H1 (cell line): ENCODE measurements at regions not wholly inside any gene's neighbourhood (a gene's known extent, or its start where the extent isn't known, plus 50 kb on each side); places are given as distances from the start of the nearest gene placed in this dataset.

ENCODE experiments used
- CTCF ChIA-PET: fragments of 300-600 bp; sonication (Branson Sonifier 250); formaldehyde crosslinking; loops from one replicate; lab custom pipeline; 2021; ENCODE audit not compliant: partially characterized antibody; lab: Charles Lee
- POLR2A ChIA-PET: fragments of 300-600 bp; sonication (Branson Sonifier 250); formaldehyde crosslinking; loops from one replicate; lab custom pipeline; 2021; ENCODE audit warnings: inconsistent platforms; ENCODE audit not compliant: partially characterized antibody; lab: Charles Lee
- DNase-seq, 2 experiments: peaks; one replicate each; pipeline versions ENCODE4 v3.0.0 to v3.0.0-alpha.2; 2010 to 2022; ENCODE audit warnings: low spot score in 2 of 2, low read depth in 1 of 2, mixed read lengths in 1 of 2
- FAIRE-seq: peaks from 2 replicates; lab custom pipeline; 2011; peaks lifted over from hg19 to GRCh38; lab: Jason Lieb, UNC
- H2AFZ ChIP-seq: 2 replicates; pipeline ENCODE4 v1.8.1; 2012; ENCODE audit warnings: low read length, inconsistent platforms
- H2AK5ac ChIP-seq: 2 replicates; pipeline ENCODE4 v1.6.1; 2013; ENCODE audit warnings: low read depth, low read length
- H2BK120ac ChIP-seq: replicated peaks from 2 replicates; pipeline ENCODE3; 2013; ENCODE audit warnings: low read depth, low read length, inconsistent platforms
- H2BK12ac ChIP-seq: 2 replicates; pipeline ENCODE4 v1.6.1; 2013; ENCODE audit warnings: low read depth, low read length
- H2BK15ac ChIP-seq: 2 replicates; pipeline ENCODE4 v1.6.1; 2013; ENCODE audit warnings: low read length
- H2BK20ac ChIP-seq: 2 replicates; pipeline ENCODE4 v1.6.1; 2013; ENCODE audit warnings: low read length
- H2BK5ac ChIP-seq: 2 replicates; pipeline ENCODE4 v1.6.1; 2013; ENCODE audit warnings: low read depth, low read length
- H3K14ac ChIP-seq: 2 replicates; pipeline ENCODE4 v1.6.1; 2013; ENCODE audit warnings: inconsistent platforms; ENCODE audit not compliant: insufficient read length
- H3K18ac ChIP-seq: 2 replicates; pipeline ENCODE4 v1.6.1; 2013; ENCODE audit warnings: low read length; ENCODE audit errors: extremely low read depth
- H3K23ac ChIP-seq: 2 replicates; pipeline ENCODE4 v1.6.1; 2013; ENCODE audit warnings: inconsistent platforms; ENCODE audit not compliant: insufficient read length
- H3K23me2 ChIP-seq: 2 replicates; pipeline ENCODE4 v1.6.1; 2013; ENCODE audit warnings: low read depth, low read length
- H3K27ac ChIP-seq: 2 replicates; pipeline ENCODE4 v1.6.1; 2011; ENCODE audit warnings: low read depth, low read length, inconsistent platforms
- H3K27me3 ChIP-seq, 4 experiments: replicated peaks in 1 of 4; 1 replicate in 1 of 4; 2 replicates in 3 of 4; pipeline versions ENCODE4 v1.6.1 to v1.8.1; 2011 to 2013; ENCODE audit warnings: low read length in 3 of 4, mild to moderate bottlenecking in 3 of 4, inconsistent platforms in 2 of 4, mixed read lengths in 2 of 4, moderate library complexity in 1 of 4; ENCODE audit not compliant: control insufficient read depth in 3 of 4, insufficient read depth in 3 of 4; ENCODE audit errors: extremely low read depth in 1 of 4
- H3K36me3 ChIP-seq, 4 experiments: 2 replicates each; pipeline versions ENCODE4 v1.6.1 to v1.8.1; 2011 to 2013; ENCODE audit warnings: mild to moderate bottlenecking in 4 of 4, low read length in 3 of 4, moderate library complexity in 2 of 4, control low read depth in 1 of 4, inconsistent platforms in 1 of 4; ENCODE audit not compliant: insufficient read depth in 4 of 4, control insufficient read depth in 2 of 4
- H3K4ac ChIP-seq: replicated peaks from 2 replicates; pipeline ENCODE3; 2013; ENCODE audit warnings: low read length, low read depth, mixed read lengths, inconsistent platforms; ENCODE audit not compliant: insufficient read length
- H3K4me1 ChIP-seq, 4 experiments: replicated peaks in 1 of 4; 1 replicate in 1 of 4; 2 replicates in 3 of 4; pipeline versions ENCODE4 v1.6.1 to v1.8.1; 2011 to 2013; ENCODE audit warnings: low read length in 3 of 4, inconsistent platforms in 2 of 4, mixed read lengths in 1 of 4; ENCODE audit not compliant: insufficient read depth in 4 of 4, control insufficient read depth in 3 of 4
- H3K4me2 ChIP-seq, 2 experiments: 2 replicates each; pipeline versions ENCODE4 v1.6.1 to v1.8.1; 2011 to 2013; ENCODE audit warnings: low read depth in 2 of 2, low read length in 2 of 2, control low read depth in 1 of 2, inconsistent platforms in 1 of 2, mild to moderate bottlenecking in 1 of 2; ENCODE audit not compliant: insufficient read depth in 1 of 2
- H3K4me3 ChIP-seq, 4 experiments: fragments of 200-600, 300-600 bp in 1 of 4; sonication (generic), shearing (Covaris generic), sonication (Bioruptor Twin) in 1 of 4; 2 replicates each; pipeline versions ENCODE4 v1.5.1 to v1.8.1; 2011 to 2016; ENCODE audit warnings: low read length in 4 of 4, low read depth in 3 of 4, control low read depth in 2 of 4, inconsistent platforms in 2 of 4, mild to moderate bottlenecking in 2 of 4, mixed read lengths in 1 of 4, moderate library complexity in 1 of 4; ENCODE audit not compliant: insufficient read depth in 2 of 4; ENCODE audit errors: extremely low read depth in 1 of 4
- H3K56ac ChIP-seq: replicated peaks from 2 replicates; pipeline ENCODE3; 2013; ENCODE audit warnings: low read depth, mild to moderate bottlenecking, mixed read lengths, low read length, inconsistent platforms; ENCODE audit not compliant: insufficient read length
- H3K79me1 ChIP-seq: 2 replicates; pipeline ENCODE4 v1.6.1; 2013; ENCODE audit warnings: low read depth, low read length, control low read depth
- H3K79me2 ChIP-seq, 2 experiments: 2 replicates each; pipeline versions ENCODE4 v1.6.1 to v1.8.1; 2012 to 2013; ENCODE audit warnings: low read length in 2 of 2, mild to moderate bottlenecking in 2 of 2, inconsistent platforms in 1 of 2; ENCODE audit not compliant: insufficient read depth in 2 of 2, control insufficient read depth in 1 of 2
- H3K9ac ChIP-seq, 4 experiments: replicated peaks in 1 of 4; 1 replicate in 1 of 4; 2 replicates in 3 of 4; pipeline versions ENCODE4 v1.6.1 to v1.8.1; 2011 to 2013; ENCODE audit warnings: low read depth in 3 of 4, low read length in 3 of 4, control low read depth in 2 of 4, mild to moderate bottlenecking in 2 of 4, moderate library complexity in 2 of 4, inconsistent platforms in 1 of 4; ENCODE audit errors: extremely low read depth in 1 of 4
- H3K9me3 ChIP-seq, 2 experiments: 2 replicates each; pipeline versions ENCODE4 v1.6.1 to v1.8.1; 2012 to 2013; ENCODE audit warnings: mild to moderate bottlenecking in 2 of 2, moderate library complexity in 2 of 2, control low read depth in 1 of 2, inconsistent platforms in 1 of 2, low read depth in 1 of 2, low read length in 1 of 2, mixed read lengths in 1 of 2; ENCODE audit not compliant: insufficient read depth in 2 of 2
- H4K20me1 ChIP-seq, 2 experiments: replicated peaks in 1 of 2; 2 replicates each; pipeline versions ENCODE3 to v1.8.1; 2011 to 2013; ENCODE audit warnings: inconsistent platforms in 2 of 2, low read length in 2 of 2, mild to moderate bottlenecking in 1 of 2; ENCODE audit not compliant: insufficient read depth in 2 of 2, control insufficient read depth in 1 of 2
- H4K5ac ChIP-seq: 2 replicates; pipeline ENCODE4 v1.6.1; 2013; ENCODE audit warnings: low read length, low read depth, mixed read lengths, inconsistent platforms; ENCODE audit not compliant: insufficient read length
- H4K8ac ChIP-seq: 2 replicates; pipeline ENCODE4 v1.8.0; 2013; ENCODE audit warnings: mild to moderate bottlenecking, moderate library complexity, low read length, inconsistent platforms; ENCODE audit not compliant: insufficient read depth; ENCODE audit errors: extremely low read depth
- H4K91ac ChIP-seq: replicated peaks from 2 replicates; pipeline ENCODE3; 2013; ENCODE audit warnings: low read length, mixed read lengths, inconsistent platforms; ENCODE audit not compliant: insufficient read length
- CBX8 ChIP-seq: fragments of 300-800, 300-1000 bp; sonication (generic); IDR thresholded peaks from 2 replicates; pipeline ENCODE4 v1.7.1; 2016; ENCODE audit warnings: low read depth, low read length, borderline replicate concordance
- CTBP2 ChIP-seq: IDR thresholded peaks from 2 replicates; pipeline ENCODE4 v1.7.0; 2011; ENCODE audit warnings: borderline replicate concordance, mild to moderate bottlenecking, moderate library complexity, mixed read lengths, low read length; ENCODE audit not compliant: insufficient read depth, insufficient read length
- EZH2 ChIP-seq: fragments of 200-600 bp; sonication (generic); IDR thresholded peaks from 2 replicates; pipeline ENCODE4 v1.7.1; 2012; ENCODE audit warnings: low read depth, mild to moderate bottlenecking, moderate library complexity, low read length, inconsistent platforms; ENCODE audit not compliant: severe bottlenecking
- GABPA ChIP-seq: IDR thresholded peaks from 2 replicates; pipeline ENCODE4 v1.6.1; 2011; ENCODE audit warnings: mild to moderate bottlenecking, low read length, moderate library complexity, borderline replicate concordance; ENCODE audit not compliant: insufficient read depth
- HDAC6 ChIP-seq: IDR thresholded peaks from one replicate; pipeline ENCODE4 v1.7.1; 2012; ENCODE audit warnings: low read depth, mild to moderate bottlenecking, inconsistent platforms, low read length, moderate library complexity
- JUN ChIP-seq: IDR thresholded peaks from 2 replicates; pipeline ENCODE4 v1.6.1; 2011; ENCODE audit warnings: low read depth, mild to moderate bottlenecking, improper control_type of control experiment, low read length
- JUND ChIP-seq: IDR thresholded peaks from 2 replicates; pipeline ENCODE4 v1.6.1; 2011; ENCODE audit warnings: mild to moderate bottlenecking, improper control_type of control experiment, low read length
- KDM5A ChIP-seq: fragments of 200-600 bp; IDR thresholded peaks from 2 replicates; pipeline ENCODE4 v1.7.1; 2012; ENCODE audit warnings: mild to moderate bottlenecking, low read length, inconsistent platforms, mixed read lengths
- MAX ChIP-seq: IDR thresholded peaks from 2 replicates; pipeline ENCODE4 v1.6.1; 2012; ENCODE audit warnings: inconsistent platforms
- TBP ChIP-seq: IDR thresholded peaks from 2 replicates; pipeline ENCODE4 v1.6.1; 2011; ENCODE audit warnings: low read depth, low read length, improper control_type of control experiment
- TEAD4 ChIP-seq: IDR thresholded peaks from 2 replicates; pipeline ENCODE4 v1.6.1; 2012; ENCODE audit warnings: low read depth, low read length, inconsistent platforms, mixed read lengths
- YY1 ChIP-seq: IDR thresholded peaks from 2 replicates; pipeline ENCODE4 v1.6.1; 2011; ENCODE audit warnings: low read depth, mild to moderate bottlenecking, low read length
- WGBS, 2 experiments: shearing (Covaris generic) in 1 of 2; methylation state at CpG; one replicate each; pipeline versions ENCODE4 v1.1.6 to v1.1.7; 2013 to 2015; ENCODE audit warnings: low lambda C conversion rate in 2 of 2, mixed read lengths in 2 of 2, inconsistent platforms in 1 of 2, low coverage in 1 of 2, missing lambda C conversion rate in 1 of 2; ENCODE audit not compliant: insufficient replicate concordance in 2 of 2, insufficient coverage in 1 of 2, insufficient read length in 1 of 2; ENCODE audit errors: extremely low coverage in 1 of 2, missing lambda C conversion rate in 1 of 2; 5-methylcytosine and 5-hydroxymethylcytosine counted together

- Histone ChIP-seq H4K8ac (no peak overlapping the region), H2AK5ac (no peak overlapping the region), H3K4ac (no peak overlapping the region), H3K36me3 (0 out of 8 replicates have a peak, but pooled peaks cover 0 to 6% (median 0%) of the 10 kb centered on the region in 4 experiments), H2BK12ac (no peak overlapping the region), H3K23me2 (no peaks in the 10 kb centered on the region), H3K79me2 (no peaks in the 10 kb centered on the region), H2AFZ (peak overlapping the region; percentile 94), H3K4me2 (no peak overlapping the region), H4K5ac (no peak overlapping the region), H3K9me3 (peaks cover 0 to 9% of the 10 kb centered on the region in 2 experiments; a peak in 2 of 4 replicates), H4K91ac (no peak overlapping the region), H2BK15ac (no peak overlapping the region), H3K9ac (no peak overlapping the region), H3K27ac (no peak overlapping the region), H3K79me1 (no peaks in the 10 kb centered on the region), H3K18ac (no peak overlapping the region), H3K56ac (no peak overlapping the region), H3K27me3 (no peaks in the 10 kb centered on the region), H2BK120ac (no peak overlapping the region), H3K23ac (no peak overlapping the region), H3K4me3 (no peak overlapping the region), H2BK20ac (no peak overlapping the region), H4K20me1 (no peaks in the 10 kb centered on the region), H3K4me1 (no peaks in the 10 kb centered on the region), H3K14ac (no peak overlapping the region), H2BK5ac (no peak overlapping the region)
- FAIRE-seq (no peak), DNase-seq (no peak)
- ChIA-PET POLR2A (no interaction called here), CTCF (interaction anchor here (5.9 kb wide), 1 partner anchor 14 kb away, joined by 48 read pairs; no protein-coding TSS in a partner anchor)
- 94% methylated on average over 4 of the region's 4 CpGs; no CpG with 5 or more reads in 1 of the 2 experiments for WGBS, 2 experiments
- no peak for TF ChIP-seq JUN
- TF ChIP-seq MAX: no peak
- no peak for TF ChIP-seq CTBP2
- TF ChIP-seq TBP: no peak
- no peak for TF ChIP-seq HDAC6
- no peak for TF ChIP-seq TEAD4
- no peak for TF ChIP-seq JUND
- TF ChIP-seq KDM5A: no peak
- TF ChIP-seq YY1: no peak
- TF ChIP-seq EZH2: no peak
- TF ChIP-seq GABPA: no peak
- no peak for TF ChIP-seq CBX8
These were observed 749.8 kb upstream of the NRXN1 start for GRCh38 chr2:51781691-51782090.
